ENCODE measurements at regions not wholly inside any gene's neighbourhood (a gene's known extent, or its start where the extent isn't known, plus 50 kb on each side); places are given as distances from the start of the nearest gene placed in this dataset.
"Not testable (repeated sequence)": the region's sequence is repeated elsewhere in the genome, so short reads cannot be mapped to it uniquely, and the experiment has no call there.

DNA sequence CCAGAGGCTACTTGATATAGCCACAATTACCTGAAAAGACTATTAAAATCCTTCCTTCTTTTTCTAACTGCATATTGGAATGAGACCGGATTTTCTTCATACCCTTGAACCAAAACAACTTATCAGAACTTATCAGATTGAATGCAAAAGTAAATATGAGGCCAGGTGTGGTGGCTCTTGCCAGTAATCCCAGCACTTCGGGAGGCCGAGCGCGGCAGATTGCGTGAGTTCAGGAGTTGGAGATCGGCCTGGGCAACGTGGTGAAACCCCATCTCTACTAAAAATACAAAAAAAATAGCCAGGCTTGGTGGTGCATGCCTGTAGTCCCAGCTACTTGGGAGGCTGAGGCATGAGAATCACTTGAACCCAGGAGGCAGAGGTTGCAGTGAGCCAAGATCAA, 72.8 kb upstream of the TOP1 start:
- TF ChIP-seq CTCF, POLR2A (IDR thresholded peaks at IDR 0.05): not testable (repeated sequence)

Measured in testis (tissue), 2 donors.